GM12878 (cell line): ENCODE measurements at regions not wholly inside any gene's neighbourhood (a gene's known extent, or its start where the extent isn't known, plus 50 kb on each side); places are given as distances from the start of the nearest gene placed in this dataset.

Experiments used
- DPF2 ChIP-seq: fragments of 450-650 bp; IDR thresholded peaks from 2 replicates; pipeline ENCODE4 v1.6.1; 2017; ENCODE audit warnings: mild to moderate bottlenecking
- FOXM1 ChIP-seq: IDR thresholded peaks from 2 replicates; pipeline ENCODE4 v1.6.1; 2012; ENCODE audit warnings: low read depth, mild to moderate bottlenecking, inconsistent platforms, low read length, moderate library complexity
- TF ChIP-seq, protein P1 (sequence below): fragments of 450-650 bp; formaldehyde crosslinking; IDR thresholded peaks from 2 replicates; pipeline ENCODE4 v1.4.0; 2020; ENCODE audit warnings: mild to moderate bottlenecking, moderate library complexity
- TF ChIP-seq, protein P2 (sequence below): IDR thresholded peaks from 2 replicates; pipeline ENCODE4 v1.6.1; 2011; ENCODE audit warnings: borderline replicate concordance, low read depth, mild to moderate bottlenecking, moderate library complexity, low read length; ENCODE audit not compliant: insufficient read depth, poor library complexity, severe bottlenecking
- TF ChIP-seq, protein P3 (sequence below): fragments of 150-350 bp; IDR thresholded peaks from 2 replicates; pipeline ENCODE4 v1.6.1; 2014; ENCODE audit warnings: mild to moderate bottlenecking, low read depth, low read length
- TF ChIP-seq, protein P4 (sequence below): fragments of 150-350 bp; IDR thresholded peaks from 2 replicates; pipeline ENCODE4 v1.6.1; 2016; ENCODE audit warnings: low read depth, low read length
- TF ChIP-seq, protein P5 (sequence below): IDR thresholded peaks from 2 replicates; pipeline ENCODE4 v1.6.1; 2012; ENCODE audit warnings: improper control_type of control experiment, low read depth, low read length; ENCODE audit not compliant: insufficient replicate concordance

DNA sequence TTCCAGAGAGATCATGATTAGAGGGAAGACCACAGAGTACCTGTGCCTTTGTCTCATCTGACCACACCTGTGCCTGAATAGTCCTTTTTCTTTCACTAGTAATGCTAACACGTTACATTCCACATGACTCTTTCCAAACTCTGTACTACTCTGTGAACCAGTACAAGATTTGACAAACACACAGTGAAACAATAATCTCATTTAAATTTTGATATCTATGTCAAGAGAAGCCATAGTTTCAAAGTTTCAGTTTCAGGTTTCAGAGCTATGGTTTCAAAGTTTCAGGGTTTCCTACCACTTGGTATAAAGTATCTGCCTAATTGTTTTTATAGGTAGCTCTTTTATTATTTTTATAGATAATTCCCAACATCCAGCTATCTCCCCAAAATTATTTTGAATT lies 62.0 kb upstream of the PHACTR2 start (continued):
- TF ChIP-seq, protein P1, sequence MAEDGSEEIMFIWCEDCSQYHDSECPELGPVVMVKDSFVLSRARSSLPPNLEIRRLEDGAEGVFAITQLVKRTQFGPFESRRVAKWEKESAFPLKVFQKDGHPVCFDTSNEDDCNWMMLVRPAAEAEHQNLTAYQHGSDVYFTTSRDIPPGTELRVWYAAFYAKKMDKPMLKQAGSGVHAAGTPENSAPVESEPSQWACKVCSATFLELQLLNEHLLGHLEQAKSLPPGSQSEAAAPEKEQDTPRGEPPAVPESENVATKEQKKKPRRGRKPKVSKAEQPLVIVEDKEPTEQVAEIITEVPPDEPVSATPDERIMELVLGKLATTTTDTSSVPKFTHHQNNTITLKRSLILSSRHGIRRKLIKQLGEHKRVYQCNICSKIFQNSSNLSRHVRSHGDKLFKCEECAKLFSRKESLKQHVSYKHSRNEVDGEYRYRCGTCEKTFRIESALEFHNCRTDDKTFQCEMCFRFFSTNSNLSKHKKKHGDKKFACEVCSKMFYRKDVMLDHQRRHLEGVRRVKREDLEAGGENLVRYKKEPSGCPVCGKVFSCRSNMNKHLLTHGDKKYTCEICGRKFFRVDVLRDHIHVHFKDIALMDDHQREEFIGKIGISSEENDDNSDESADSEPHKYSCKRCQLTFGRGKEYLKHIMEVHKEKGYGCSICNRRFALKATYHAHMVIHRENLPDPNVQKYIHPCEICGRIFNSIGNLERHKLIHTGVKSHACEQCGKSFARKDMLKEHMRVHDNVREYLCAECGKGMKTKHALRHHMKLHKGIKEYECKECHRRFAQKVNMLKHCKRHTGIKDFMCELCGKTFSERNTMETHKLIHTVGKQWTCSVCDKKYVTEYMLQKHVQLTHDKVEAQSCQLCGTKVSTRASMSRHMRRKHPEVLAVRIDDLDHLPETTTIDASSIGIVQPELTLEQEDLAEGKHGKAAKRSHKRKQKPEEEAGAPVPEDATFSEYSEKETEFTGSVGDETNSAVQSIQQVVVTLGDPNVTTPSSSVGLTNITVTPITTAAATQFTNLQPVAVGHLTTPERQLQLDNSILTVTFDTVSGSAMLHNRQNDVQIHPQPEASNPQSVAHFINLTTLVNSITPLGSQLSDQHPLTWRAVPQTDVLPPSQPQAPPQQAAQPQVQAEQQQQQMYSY, result no peak
- TF ChIP-seq, protein P2, sequence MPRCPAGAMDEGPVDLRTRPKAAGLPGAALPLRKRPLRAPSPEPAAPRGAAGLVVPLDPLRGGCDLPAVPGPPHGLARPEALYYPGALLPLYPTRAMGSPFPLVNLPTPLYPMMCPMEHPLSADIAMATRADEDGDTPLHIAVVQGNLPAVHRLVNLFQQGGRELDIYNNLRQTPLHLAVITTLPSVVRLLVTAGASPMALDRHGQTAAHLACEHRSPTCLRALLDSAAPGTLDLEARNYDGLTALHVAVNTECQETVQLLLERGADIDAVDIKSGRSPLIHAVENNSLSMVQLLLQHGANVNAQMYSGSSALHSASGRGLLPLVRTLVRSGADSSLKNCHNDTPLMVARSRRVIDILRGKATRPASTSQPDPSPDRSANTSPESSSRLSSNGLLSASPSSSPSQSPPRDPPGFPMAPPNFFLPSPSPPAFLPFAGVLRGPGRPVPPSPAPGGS, result no peak
- TF ChIP-seq FOXM1, result no peak
- TF ChIP-seq, protein P3, sequence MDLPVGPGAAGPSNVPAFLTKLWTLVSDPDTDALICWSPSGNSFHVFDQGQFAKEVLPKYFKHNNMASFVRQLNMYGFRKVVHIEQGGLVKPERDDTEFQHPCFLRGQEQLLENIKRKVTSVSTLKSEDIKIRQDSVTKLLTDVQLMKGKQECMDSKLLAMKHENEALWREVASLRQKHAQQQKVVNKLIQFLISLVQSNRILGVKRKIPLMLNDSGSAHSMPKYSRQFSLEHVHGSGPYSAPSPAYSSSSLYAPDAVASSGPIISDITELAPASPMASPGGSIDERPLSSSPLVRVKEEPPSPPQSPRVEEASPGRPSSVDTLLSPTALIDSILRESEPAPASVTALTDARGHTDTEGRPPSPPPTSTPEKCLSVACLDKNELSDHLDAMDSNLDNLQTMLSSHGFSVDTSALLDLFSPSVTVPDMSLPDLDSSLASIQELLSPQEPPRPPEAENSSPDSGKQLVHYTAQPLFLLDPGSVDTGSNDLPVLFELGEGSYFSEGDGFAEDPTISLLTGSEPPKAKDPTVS, result no peak
- TF ChIP-seq, protein P4, sequence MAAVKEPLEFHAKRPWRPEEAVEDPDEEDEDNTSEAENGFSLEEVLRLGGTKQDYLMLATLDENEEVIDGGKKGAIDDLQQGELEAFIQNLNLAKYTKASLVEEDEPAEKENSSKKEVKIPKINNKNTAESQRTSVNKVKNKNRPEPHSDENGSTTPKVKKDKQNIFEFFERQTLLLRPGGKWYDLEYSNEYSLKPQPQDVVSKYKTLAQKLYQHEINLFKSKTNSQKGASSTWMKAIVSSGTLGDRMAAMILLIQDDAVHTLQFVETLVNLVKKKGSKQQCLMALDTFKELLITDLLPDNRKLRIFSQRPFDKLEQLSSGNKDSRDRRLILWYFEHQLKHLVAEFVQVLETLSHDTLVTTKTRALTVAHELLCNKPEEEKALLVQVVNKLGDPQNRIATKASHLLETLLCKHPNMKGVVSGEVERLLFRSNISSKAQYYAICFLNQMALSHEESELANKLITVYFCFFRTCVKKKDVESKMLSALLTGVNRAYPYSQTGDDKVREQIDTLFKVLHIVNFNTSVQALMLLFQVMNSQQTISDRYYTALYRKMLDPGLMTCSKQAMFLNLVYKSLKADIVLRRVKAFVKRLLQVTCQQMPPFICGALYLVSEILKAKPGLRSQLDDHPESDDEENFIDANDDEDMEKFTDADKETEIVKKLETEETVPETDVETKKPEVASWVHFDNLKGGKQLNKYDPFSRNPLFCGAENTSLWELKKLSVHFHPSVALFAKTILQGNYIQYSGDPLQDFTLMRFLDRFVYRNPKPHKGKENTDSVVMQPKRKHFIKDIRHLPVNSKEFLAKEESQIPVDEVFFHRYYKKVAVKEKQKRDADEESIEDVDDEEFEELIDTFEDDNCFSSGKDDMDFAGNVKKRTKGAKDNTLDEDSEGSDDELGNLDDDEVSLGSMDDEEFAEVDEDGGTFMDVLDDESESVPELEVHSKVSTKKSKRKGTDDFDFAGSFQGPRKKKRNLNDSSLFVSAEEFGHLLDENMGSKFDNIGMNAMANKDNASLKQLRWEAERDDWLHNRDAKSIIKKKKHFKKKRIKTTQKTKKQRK, result no peak
- TF ChIP-seq DPF2, result no peak
- TF ChIP-seq, protein P5, sequence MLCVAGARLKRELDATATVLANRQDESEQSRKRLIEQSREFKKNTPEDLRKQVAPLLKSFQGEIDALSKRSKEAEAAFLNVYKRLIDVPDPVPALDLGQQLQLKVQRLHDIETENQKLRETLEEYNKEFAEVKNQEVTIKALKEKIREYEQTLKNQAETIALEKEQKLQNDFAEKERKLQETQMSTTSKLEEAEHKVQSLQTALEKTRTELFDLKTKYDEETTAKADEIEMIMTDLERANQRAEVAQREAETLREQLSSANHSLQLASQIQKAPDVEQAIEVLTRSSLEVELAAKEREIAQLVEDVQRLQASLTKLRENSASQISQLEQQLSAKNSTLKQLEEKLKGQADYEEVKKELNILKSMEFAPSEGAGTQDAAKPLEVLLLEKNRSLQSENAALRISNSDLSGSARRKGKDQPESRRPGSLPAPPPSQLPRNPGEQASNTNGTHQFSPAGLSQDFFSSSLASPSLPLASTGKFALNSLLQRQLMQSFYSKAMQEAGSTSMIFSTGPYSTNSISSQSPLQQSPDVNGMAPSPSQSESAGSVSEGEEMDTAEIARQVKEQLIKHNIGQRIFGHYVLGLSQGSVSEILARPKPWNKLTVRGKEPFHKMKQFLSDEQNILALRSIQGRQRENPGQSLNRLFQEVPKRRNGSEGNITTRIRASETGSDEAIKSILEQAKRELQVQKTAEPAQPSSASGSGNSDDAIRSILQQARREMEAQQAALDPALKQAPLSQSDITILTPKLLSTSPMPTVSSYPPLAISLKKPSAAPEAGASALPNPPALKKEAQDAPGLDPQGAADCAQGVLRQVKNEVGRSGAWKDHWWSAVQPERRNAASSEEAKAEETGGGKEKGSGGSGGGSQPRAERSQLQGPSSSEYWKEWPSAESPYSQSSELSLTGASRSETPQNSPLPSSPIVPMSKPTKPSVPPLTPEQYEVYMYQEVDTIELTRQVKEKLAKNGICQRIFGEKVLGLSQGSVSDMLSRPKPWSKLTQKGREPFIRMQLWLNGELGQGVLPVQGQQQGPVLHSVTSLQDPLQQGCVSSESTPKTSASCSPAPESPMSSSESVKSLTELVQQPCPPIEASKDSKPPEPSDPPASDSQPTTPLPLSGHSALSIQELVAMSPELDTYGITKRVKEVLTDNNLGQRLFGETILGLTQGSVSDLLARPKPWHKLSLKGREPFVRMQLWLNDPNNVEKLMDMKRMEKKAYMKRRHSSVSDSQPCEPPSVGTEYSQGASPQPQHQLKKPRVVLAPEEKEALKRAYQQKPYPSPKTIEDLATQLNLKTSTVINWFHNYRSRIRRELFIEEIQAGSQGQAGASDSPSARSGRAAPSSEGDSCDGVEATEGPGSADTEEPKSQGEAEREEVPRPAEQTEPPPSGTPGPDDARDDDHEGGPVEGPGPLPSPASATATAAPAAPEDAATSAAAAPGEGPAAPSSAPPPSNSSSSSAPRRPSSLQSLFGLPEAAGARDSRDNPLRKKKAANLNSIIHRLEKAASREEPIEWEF, result no peak
- TF ChIP-seq, all 136 proteins: peak for 0
